ENCODE measurements at regions not wholly inside any gene's neighbourhood (a gene's known extent, or its start where the extent isn't known, plus 50 kb on each side); places are given as distances from the start of the nearest gene placed in this dataset.
"Not testable (repeated sequence)": the region's sequence is repeated elsewhere in the genome, so short reads cannot be mapped to it uniquely, and the experiment has no call there.

DNA sequence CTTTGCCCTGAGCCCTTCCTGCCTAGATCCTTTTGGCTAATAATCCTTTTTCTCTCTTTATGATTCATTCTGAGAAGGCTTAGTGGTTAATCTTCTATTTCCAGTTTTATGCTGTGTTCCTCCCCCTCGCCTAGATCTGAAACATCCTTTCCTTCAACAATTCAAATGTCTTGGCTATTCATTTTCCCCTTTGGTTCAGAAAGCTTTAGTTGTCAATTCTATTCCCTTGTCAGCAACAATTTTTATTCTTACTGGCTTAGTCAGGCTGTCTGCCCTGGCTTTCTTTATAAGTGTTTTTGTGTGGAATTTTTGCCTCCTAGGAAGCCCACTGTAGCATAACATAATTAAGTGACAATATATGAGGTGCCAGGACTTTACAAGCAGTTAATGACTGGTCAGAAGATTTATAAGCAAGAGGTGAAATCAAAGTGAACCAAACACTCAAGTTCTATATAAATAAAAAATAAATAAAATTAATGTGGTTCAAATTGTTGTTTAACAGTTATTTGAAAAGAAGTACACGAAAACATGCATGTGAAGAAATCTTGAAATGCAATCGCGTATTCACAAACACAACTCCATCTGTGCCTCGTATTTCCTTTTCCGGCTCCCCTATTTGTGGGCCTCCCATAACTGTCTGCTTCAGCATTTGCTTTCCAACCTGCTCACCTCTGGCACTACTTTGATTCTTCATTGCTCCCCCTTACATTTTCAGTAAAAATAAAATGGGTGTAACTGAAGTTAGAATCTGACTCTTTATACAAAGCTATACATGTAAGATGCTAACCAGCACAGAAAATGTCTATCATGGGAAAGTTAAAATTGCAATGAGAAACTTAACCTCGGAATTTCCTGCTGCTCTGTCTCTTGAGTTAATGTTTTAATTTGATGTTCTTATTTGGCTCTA, 235.4 kb downstream of the SPRY1 start:
- peaks cover 8% of the 10 kb centered on the region for H3K4me1 Mint-ChIP-seq (ENCODE audit: low read depth)

DNA sequence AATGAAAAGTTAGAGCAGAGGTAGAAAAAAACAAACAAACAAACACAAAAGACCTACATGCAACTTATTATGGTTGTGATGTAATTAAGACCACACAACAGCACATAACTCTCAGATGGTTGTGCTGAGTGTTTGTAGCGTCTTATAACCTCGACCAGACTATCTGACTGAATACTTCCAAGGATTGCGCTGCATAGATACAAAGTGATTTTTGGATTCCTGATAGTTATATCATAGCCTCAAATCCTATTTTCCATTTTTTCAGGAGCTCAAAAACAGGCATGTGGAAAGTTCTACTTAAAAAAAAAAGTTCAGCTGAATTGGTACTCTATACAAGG, 236.1 kb downstream of the SPRY1 start:
- no peak overlapping the region for H3K27ac Mint-ChIP-seq

More for the DNA sequence above, 235.4 kb downstream of the SPRY1 start:
- H3K4me3 Mint-ChIP-seq, result no peak overlapping the region
- peaks cover 6% of the 10 kb centered on the region for H3K27me3 Mint-ChIP-seq
- H3K27ac Mint-ChIP-seq, result no peak overlapping the region
- no peaks in the 10 kb centered on the region for H3K36me3 Mint-ChIP-seq (ENCODE audit: low read depth)
- H3K9me3 Mint-ChIP-seq, result peaks cover 12% of the 10 kb centered on the region
- DNase-seq, result no peak

DNA sequence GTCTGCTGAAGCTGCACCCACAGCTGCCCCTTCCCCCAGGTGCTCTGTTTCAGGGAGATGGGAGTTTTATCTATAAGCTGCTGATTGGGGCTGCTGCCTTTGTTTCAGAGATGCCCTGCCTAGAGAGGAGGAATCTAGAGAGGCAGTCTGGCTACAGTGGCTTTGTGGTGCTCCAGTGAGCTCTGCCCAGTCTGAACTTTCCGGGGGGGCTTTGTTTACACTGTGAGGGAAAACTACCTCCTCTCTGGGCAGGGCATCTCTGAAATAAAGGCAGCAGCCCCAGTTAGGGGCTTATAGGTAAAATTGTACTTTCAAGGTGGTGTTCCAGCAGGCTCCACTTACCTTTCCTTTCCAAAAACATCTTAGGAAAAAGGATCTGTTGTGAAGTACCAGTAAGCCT, 242.2 kb downstream of the SPRY1 start:
- H3K9me3 Mint-ChIP-seq, result peaks cover 18% of the 10 kb centered on the region
- DNase-seq, result no peak
- no peak overlapping the region for H3K4me3 Mint-ChIP-seq
- no peaks in the 10 kb centered on the region for H3K36me3 Mint-ChIP-seq (ENCODE audit: low read depth)
- H3K27ac Mint-ChIP-seq, result no peak overlapping the region
- H3K27me3 Mint-ChIP-seq, result peaks cover 7% of the 10 kb centered on the region
- peaks cover 10% of the 10 kb centered on the region for H3K4me1 Mint-ChIP-seq (ENCODE audit: low read depth)

More for the DNA sequence above, 236.1 kb downstream of the SPRY1 start:
- peaks cover 14% of the 10 kb centered on the region for H3K9me3 Mint-ChIP-seq
- peaks cover 8% of the 10 kb centered on the region for H3K4me1 Mint-ChIP-seq (ENCODE audit: low read depth)
- H3K27me3 Mint-ChIP-seq, result peaks cover 6% of the 10 kb centered on the region
- H3K36me3 Mint-ChIP-seq (ENCODE audit: low read depth), result no peaks in the 10 kb centered on the region
- H3K4me3 Mint-ChIP-seq, result no peak overlapping the region
- DNase-seq, result no peak

DNA sequence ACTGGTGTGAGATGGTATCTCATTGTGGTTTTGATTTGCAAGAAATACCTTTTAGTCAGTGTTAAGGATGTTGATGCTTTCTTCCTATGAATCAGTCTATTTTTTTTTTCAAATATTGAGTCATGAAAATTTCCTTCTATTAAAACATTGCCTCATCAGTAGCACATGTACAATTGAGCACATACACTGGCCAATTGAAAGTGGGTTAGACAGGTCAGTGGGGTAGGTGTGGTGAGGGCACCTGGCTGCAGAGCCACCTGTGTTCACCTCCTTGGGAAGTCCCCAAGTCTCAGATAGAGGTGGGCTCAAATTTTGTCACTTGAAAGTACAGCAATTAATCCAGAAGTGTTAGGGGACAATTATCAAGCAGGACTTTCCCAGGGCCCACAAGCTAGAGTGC, 243.7 kb downstream of the SPRY1 start:
- no peak overlapping the region for H3K4me3 Mint-ChIP-seq
- DNase-seq, result peak; percentile 42
- peak overlapping the region; percentile 89 for H3K27ac Mint-ChIP-seq
- H3K27me3 Mint-ChIP-seq, result peaks cover 5% of the 10 kb centered on the region
- H3K4me1 Mint-ChIP-seq (ENCODE audit: low read depth), result peaks cover 10% of the 10 kb centered on the region
- H3K36me3 Mint-ChIP-seq (ENCODE audit: low read depth), result no peaks in the 10 kb centered on the region
- peaks cover 13% of the 10 kb centered on the region for H3K9me3 Mint-ChIP-seq

DNA sequence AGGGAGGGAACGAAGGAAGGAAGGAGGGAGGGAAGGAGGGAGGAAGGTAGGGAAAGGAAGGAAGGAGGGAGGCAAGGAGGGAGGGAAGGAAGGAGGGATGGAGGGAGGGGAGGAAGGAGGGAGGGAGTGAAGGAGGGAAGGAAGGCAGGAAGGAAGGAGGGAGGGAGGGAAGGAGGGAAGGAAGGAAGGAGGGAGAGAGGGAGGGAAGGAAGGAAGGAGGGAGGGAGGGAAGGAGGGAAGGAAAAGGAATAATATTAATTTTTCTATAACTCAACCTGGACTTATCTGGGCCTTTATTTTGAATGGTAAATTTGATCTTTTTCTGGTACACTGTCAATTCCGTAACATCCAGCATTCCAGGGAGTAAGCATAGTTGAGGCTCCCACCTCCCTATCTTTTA, 244.2 kb downstream of the SPRY1 start:
- Mint-ChIP-seq H3K27me3 (peaks cover 5% of the 10 kb centered on the region), H3K36me3 (ENCODE audit: low read depth) (no peaks in the 10 kb centered on the region), H3K4me1 (ENCODE audit: low read depth) (peaks cover 10% of the 10 kb centered on the region), H3K27ac (no peak overlapping the region), H3K4me3 (no peak overlapping the region), H3K9me3 (peaks cover 13% of the 10 kb centered on the region)
- no peak for DNase-seq

DNA sequence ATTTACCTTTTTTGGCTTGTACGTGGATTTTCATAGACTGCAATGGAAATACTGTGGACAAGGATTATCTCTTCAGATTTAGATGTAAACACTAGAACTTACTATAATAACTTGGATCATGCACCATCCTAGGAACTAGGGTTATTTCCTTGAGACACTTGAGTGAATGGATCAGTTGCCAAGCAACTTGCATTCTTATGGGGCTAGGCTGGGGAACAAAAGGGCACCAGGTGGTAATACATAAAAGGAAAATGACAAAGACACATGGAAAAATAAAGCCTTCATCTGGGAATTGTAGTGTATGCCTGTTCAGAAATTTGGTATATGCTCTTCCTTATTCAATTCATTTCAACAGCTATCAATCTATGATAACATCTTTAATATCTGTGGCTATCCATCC, 247.1 kb downstream of the SPRY1 start:
- no peak for DNase-seq
- peaks cover 6% of the 10 kb centered on the region for H3K27me3 Mint-ChIP-seq
- H3K27ac Mint-ChIP-seq, result no peak overlapping the region
- no peaks in the 10 kb centered on the region for H3K36me3 Mint-ChIP-seq (ENCODE audit: low read depth)
- H3K9me3 Mint-ChIP-seq, result peaks cover 4% of the 10 kb centered on the region
- no peak overlapping the region for H3K4me3 Mint-ChIP-seq
- H3K4me1 Mint-ChIP-seq (ENCODE audit: low read depth), result peaks cover 10% of the 10 kb centered on the region

DNA sequence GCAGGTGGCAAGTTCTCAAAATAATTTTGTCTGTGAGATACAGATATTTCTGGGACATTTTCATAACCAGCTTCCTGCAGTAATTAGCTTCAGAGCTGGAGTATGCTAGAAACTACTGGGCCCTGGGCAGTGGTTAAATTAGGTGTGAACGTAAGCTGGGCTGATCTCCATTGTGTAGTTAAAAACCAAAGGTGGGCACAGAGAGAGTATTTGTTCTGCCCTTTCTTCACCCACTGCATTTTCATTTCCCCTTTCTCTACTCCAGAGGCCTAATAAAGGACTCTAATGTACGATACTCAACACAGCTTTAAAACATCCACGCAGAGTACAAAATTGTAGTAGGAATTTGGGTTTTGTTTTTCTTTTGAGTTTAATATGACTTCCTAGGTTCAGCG, 252.7 kb downstream of the SPRY1 start:
- DNase-seq, result no peak
- no peak overlapping the region for H3K4me3 Mint-ChIP-seq
- H3K4me1 Mint-ChIP-seq (ENCODE audit: low read depth), result no peaks in the 10 kb centered on the region
- no peaks in the 10 kb centered on the region for H3K36me3 Mint-ChIP-seq (ENCODE audit: low read depth)
- H3K27me3 Mint-ChIP-seq, result peaks cover 3% of the 10 kb centered on the region
- H3K27ac Mint-ChIP-seq, result no peak overlapping the region
- H3K9me3 Mint-ChIP-seq, result no peaks in the 10 kb centered on the region

DNA sequence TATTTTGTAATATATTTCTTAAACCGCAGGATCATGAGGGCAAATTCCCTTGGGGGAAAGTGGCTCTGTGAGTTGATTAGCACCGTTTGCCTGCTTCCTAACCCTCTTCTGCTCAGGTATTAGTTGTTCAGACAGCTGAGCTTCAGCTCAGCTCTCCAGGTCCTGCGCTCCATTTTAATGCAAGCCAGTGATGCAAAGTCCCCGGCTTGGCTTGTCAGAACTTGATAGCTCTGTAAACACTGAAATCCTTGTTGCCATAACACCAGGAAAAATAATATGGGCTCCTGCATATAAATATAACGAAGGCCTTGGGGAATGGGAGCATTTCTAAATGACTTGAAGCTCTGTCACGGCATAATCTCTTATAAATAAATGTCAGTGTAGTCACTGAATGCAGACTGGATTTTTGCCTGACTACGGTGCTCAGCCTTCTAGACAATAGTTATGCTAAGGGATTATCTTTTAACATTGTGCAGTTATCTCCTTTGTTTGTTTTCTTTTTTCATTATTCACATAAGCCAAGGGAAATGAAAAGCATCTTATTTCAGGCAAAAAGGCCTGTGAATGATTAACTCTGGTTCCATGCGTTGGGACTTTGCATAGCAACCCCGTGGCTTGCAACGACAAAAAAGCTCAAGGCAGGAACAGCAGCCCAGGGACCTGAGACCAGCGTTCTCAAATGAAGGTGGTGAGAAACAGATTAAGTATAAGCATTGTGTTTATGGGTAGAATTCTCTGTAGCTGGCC, 253.2 kb downstream of the SPRY1 start:
- Mint-ChIP-seq H3K36me3 (ENCODE audit: low read depth) (no peaks in the 10 kb centered on the region), H3K4me3 (no peak overlapping the region), H3K9me3 (no peaks in the 10 kb centered on the region), H3K27ac (no peak overlapping the region), H3K4me1 (ENCODE audit: low read depth) (no peaks in the 10 kb centered on the region), H3K27me3 (peaks cover 3% of the 10 kb centered on the region)
- DNase-seq, result no peak

DNA sequence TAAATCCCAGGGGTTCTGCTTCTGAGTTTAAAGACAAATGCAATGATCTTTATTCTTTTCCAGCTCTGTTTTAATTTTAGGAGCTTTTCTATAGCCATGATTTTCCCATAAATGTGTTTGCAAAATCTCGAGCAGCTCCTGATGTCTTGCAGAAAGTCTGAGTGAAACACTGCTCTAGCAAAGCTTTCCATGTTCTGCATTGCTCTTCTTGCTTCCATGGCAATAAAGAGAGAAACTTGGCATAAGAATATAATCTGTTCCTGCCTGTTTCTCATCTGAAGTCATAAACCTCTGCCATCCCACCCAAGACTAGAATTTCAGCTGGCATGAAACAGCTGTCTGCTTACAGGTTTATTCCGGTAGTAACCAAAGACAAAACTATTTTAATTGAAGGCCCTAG, 254.5 kb downstream of the SPRY1 start:
- Mint-ChIP-seq H3K27ac (no peak overlapping the region), H3K4me3 (no peak overlapping the region), H3K9me3 (no peaks in the 10 kb centered on the region), H3K4me1 (ENCODE audit: low read depth) (no peaks in the 10 kb centered on the region), H3K27me3 (peaks cover 3% of the 10 kb centered on the region), H3K36me3 (ENCODE audit: low read depth) (no peaks in the 10 kb centered on the region)
- no peak for DNase-seq

DNA sequence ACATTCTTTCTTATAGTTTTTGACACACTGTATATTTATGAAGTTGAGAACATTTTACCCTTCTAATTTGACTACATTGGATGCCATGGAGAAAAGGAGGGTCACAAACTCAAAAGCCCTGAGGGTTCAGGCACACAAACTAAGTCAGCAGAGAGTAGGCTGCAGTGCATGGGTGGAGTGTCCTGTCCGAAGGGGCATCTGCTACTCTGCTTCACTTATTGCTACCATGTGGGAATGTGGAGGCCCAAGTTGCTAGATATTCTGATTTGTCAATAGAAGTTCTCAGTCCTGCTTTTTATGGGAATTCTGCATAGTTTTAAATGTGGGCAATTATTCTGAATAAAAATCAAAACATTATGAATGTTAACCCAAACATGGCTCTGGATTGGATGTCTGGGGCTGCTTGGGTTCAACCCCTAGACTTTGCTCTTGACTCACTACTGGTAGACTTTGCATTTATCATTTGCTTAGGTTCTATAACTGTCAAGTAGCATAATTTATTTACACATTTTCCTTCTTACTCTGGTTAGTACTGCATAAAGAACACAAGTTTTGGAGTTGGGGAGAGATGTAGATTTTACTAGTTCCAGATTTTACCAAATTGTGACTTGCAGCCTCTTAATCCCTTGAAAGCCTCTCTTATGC, 255.1 kb downstream of the SPRY1 start:
- Mint-ChIP-seq H3K27ac (no peak overlapping the region), H3K4me1 (ENCODE audit: low read depth) (no peaks in the 10 kb centered on the region), H3K9me3 (no peaks in the 10 kb centered on the region), H3K4me3 (no peak overlapping the region), H3K27me3 (peaks cover 3% of the 10 kb centered on the region), H3K36me3 (ENCODE audit: low read depth) (no peaks in the 10 kb centered on the region)
- DNase-seq, result no peak

DNA sequence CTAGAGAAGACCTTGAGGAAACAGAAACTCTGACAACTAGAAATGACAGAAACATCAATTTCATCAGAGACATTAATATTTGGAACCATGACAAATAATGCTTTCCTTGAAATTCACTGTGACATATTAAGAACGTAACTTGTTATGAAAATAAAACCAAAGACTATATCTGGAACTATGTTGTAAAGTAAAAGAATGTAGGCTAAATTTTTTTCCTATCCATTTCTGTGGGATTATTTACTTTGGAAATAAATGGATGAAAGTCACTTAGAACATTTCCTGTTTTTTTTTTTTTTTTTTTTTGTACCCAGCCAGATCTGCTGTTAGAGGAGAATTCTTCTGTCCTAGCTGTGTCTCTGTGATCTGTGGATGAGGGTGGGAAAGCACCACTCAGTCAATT, 255.9 kb downstream of the SPRY1 start:
- H3K4me1 Mint-ChIP-seq (ENCODE audit: low read depth), result peaks cover 5% of the 10 kb centered on the region
- H3K9me3 Mint-ChIP-seq, result peaks cover 6% of the 10 kb centered on the region
- no peak overlapping the region for H3K4me3 Mint-ChIP-seq
- no peak for DNase-seq
- peaks cover 2% of the 10 kb centered on the region for H3K27me3 Mint-ChIP-seq
- H3K27ac Mint-ChIP-seq, result no peak overlapping the region
- peaks cover 3% of the 10 kb centered on the region for H3K36me3 Mint-ChIP-seq (ENCODE audit: low read depth)

DNA sequence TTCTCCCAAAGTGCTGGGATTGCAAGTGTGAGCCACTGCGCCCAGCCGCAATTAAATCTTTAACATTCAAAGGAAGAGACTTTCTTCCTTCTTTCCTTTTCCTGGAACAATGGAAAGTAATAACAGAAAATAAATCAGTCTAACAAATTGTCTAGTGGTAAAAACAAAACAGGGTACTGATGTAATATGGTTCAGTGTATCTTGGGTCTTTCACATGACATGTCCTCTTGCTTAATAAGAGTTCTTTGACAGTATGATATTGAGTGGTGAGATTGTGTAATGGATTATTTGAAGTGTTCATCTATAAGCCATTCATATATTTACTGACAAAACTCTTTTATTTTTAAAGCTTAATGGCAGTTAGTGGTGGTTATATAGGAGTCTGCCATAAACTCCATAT, 256.6 kb downstream of the SPRY1 start:
- peaks cover 13% of the 10 kb centered on the region for H3K4me1 Mint-ChIP-seq (ENCODE audit: low read depth)
- no peak overlapping the region for H3K4me3 Mint-ChIP-seq
- no peaks in the 10 kb centered on the region for H3K27me3 Mint-ChIP-seq
- peaks cover 8% of the 10 kb centered on the region for H3K9me3 Mint-ChIP-seq
- DNase-seq, result no peak
- H3K27ac Mint-ChIP-seq, result no peak overlapping the region
- H3K36me3 Mint-ChIP-seq (ENCODE audit: low read depth), result peaks cover 3% of the 10 kb centered on the region

DNA sequence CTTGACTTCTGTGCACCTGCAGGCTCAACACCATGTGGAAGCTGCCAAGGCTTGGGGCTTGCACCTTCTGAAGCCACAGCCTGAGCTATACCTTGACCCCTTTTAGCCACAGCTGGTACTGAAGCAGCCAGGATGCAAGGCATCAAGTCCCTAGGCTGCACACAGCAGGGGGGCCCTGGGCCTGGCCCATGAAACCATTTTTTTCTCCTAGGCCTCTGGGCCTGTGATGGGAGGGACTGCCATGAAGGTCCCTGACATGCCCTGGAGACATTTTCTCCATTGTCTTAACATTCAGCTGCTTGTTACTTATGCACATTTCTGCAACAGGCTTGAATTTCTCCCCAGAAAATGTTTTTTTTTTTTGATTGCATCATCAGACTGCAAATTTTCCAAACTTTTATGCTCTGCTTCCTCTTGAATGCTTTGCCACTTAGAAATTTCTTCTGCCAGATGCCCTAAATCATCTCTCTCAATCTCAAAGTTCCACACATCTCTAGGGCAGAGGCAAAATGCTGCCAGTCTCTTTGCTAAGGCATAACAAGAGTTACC, 260.2 kb downstream of the SPRY1 start:
- not testable (repeated sequence) for DNase-seq; H3K36me3 Mint-ChIP-seq (ENCODE audit: low read depth); H3K27ac Mint-ChIP-seq; H3K4me3 Mint-ChIP-seq; H3K27me3 Mint-ChIP-seq; H3K9me3 Mint-ChIP-seq
- peaks cover 13% of the 10 kb centered on the region for H3K4me1 Mint-ChIP-seq (ENCODE audit: low read depth)

DNA sequence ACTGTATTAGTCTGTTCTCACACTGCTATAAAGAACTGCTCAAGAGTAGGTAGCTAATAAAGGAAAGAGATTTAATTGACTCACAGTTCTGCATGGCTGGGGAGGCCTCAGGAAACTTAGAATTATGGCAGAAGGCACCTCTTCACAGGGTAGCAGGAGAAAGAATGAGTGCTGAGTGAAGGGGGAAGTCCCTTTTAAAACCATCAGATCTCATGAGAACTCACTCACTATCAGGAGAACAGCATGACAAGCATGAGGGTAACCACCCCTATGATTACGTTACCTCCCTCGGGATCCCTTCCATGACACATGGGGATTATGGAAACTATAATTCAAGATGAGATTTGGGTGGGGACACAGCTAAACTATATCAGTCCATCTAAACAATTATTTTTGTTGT, 261.0 kb downstream of the SPRY1 start:
- not testable (repeated sequence) for H3K27me3 Mint-ChIP-seq
- H3K4me1 Mint-ChIP-seq (ENCODE audit: low read depth), result peaks cover 13% of the 10 kb centered on the region

More for the DNA sequence above, 261.0 kb downstream of the SPRY1 start:
- H3K4me3 Mint-ChIP-seq; H3K36me3 Mint-ChIP-seq (ENCODE audit: low read depth); DNase-seq; H3K9me3 Mint-ChIP-seq; H3K27ac Mint-ChIP-seq: not testable (repeated sequence)

All from activated T-cell treated with anti-CD3 and anti-CD28 coated beads, Interleukin-2, amount 50 U/mL, for 24 hours (primary cell).